ENCODE measurements at regions not wholly inside any gene's neighbourhood (a gene's known extent, or its start where the extent isn't known, plus 50 kb on each side); places are given as distances from the start of the nearest gene placed in this dataset.

- Histone ChIP-seq H3K27ac (ENCODE audit: control insufficient read depth, insufficient read depth, low read length) (no peak overlapping the region), H4K20me1 (ENCODE audit: control insufficient read depth, extremely low read depth, insufficient read depth, low read length) (no peaks in the 10 kb centered on the region), H3K36me3 (ENCODE audit: control insufficient read depth in 2 of 2, extremely low read depth in 1 of 2, insufficient read depth in 2 of 2, low read length in 2 of 2) (no peaks in the 10 kb centered on the region), H2AFZ (ENCODE audit: control insufficient read depth, low read length) (no peak overlapping the region), H3K4me1 (ENCODE audit: control insufficient read depth, extremely low read depth, insufficient read depth, low read length) (no peaks in the 10 kb centered on the region), H3K27me3 (ENCODE audit: control insufficient read depth, extremely low read depth, insufficient read depth, low read length) (no peaks in the 10 kb centered on the region), H3K79me2 (ENCODE audit: control insufficient read depth, insufficient read depth, low read length) (no peaks in the 10 kb centered on the region), H3K9ac (ENCODE audit: control insufficient read depth, extremely low read depth, insufficient read depth, low read length) (no peak overlapping the region), H3K4me2 (ENCODE audit: control insufficient read depth, extremely low read depth, insufficient read depth, low read depth, low read length) (no peak overlapping the region), H3K9me3 (ENCODE audit: control insufficient read depth, low read depth, low read length) (no peaks in the 10 kb centered on the region), H3K4me3 (ENCODE audit: control insufficient read depth in 2 of 3, extremely low read depth in 1 of 3, insufficient read depth in 2 of 3, low read depth in 1 of 3, low read length in 3 of 3) (no peak overlapping the region), H3K9me1 (ENCODE audit: control insufficient read depth, extremely low read depth, insufficient read depth, low read length) (no peaks in the 10 kb centered on the region)
- dilution Hi-C loops (cut with MboI; ENCODE audit: extremely low pct_ligation_motif_present, low sequenced_read_pairs) = no loop called here
- TF ChIP-seq CTCF (optimal IDR thresholded peaks at IDR 0.05 in 1 of 3, IDR thresholded peaks at IDR 0.05 in 1 of 3, conservative IDR thresholded peaks at IDR 0.05 in 1 of 3; ENCODE audit: extremely low read depth in 1 of 3, insufficient read depth in 2 of 3, low read length in 3 of 3) = no peak
- no peak for TF ChIP-seq EZH2 (IDR thresholded peaks at IDR 0.05; ENCODE audit: low read length)
- DNase-seq (ENCODE audit: low read depth, low spot score) (no peak), FAIRE-seq (no peak)
Observed at GRCh38 chr5:103953601-103954382, 391.2 kb upstream of the NUDT12 start.

DNA sequence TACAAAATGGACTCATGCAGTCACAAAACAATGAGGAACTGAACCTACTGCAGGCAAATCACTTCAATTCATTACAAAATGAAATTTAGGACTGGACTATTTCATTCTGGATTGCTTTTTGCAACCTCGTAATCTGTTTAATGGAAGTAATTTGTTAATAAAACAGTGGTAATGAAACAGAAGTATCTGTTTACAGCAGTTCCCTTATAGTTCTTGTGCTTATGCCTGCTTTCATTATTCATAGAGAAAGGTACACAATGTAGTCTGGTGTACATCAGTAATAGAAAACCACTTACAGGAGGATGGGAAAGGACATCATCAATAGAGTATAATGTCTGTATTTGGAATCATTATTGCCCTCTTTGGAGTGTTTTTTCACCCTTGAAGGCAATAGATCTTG is 389.2 kb upstream of the NUDT12 start:
- Histone ChIP-seq H2AFZ (ENCODE audit: control insufficient read depth, low read length) (no peak overlapping the region), H3K4me2 (ENCODE audit: control insufficient read depth, extremely low read depth, insufficient read depth, low read depth, low read length) (no peak overlapping the region), H3K9me1 (ENCODE audit: control insufficient read depth, extremely low read depth, insufficient read depth, low read length) (no peaks in the 10 kb centered on the region), H3K9ac (ENCODE audit: control insufficient read depth, extremely low read depth, insufficient read depth, low read length) (no peak overlapping the region), H4K20me1 (ENCODE audit: control insufficient read depth, extremely low read depth, insufficient read depth, low read length) (no peaks in the 10 kb centered on the region), H3K9me3 (ENCODE audit: control insufficient read depth, low read depth, low read length) (no peaks in the 10 kb centered on the region), H3K4me3 (ENCODE audit: control insufficient read depth in 2 of 3, extremely low read depth in 1 of 3, insufficient read depth in 2 of 3, low read depth in 1 of 3, low read length in 3 of 3) (no peak overlapping the region), H3K36me3 (ENCODE audit: control insufficient read depth in 2 of 2, extremely low read depth in 1 of 2, insufficient read depth in 2 of 2, low read length in 2 of 2) (no peaks in the 10 kb centered on the region), H3K27me3 (ENCODE audit: control insufficient read depth, extremely low read depth, insufficient read depth, low read length) (no peaks in the 10 kb centered on the region), H3K79me2 (ENCODE audit: control insufficient read depth, insufficient read depth, low read length) (no peaks in the 10 kb centered on the region), H3K4me1 (ENCODE audit: control insufficient read depth, extremely low read depth, insufficient read depth, low read length) (no peaks in the 10 kb centered on the region), H3K27ac (ENCODE audit: control insufficient read depth, insufficient read depth, low read length) (no peak overlapping the region)
- FAIRE-seq = no peak
- TF ChIP-seq EZH2 (IDR thresholded peaks at IDR 0.05; ENCODE audit: low read length) (no peak), CTCF (optimal IDR thresholded peaks at IDR 0.05 in 1 of 3, IDR thresholded peaks at IDR 0.05 in 1 of 3, conservative IDR thresholded peaks at IDR 0.05 in 1 of 3; ENCODE audit: extremely low read depth in 1 of 3, insufficient read depth in 2 of 3, low read length in 3 of 3) (no peak)
- dilution Hi-C loops (cut with MboI; ENCODE audit: extremely low pct_ligation_motif_present, low sequenced_read_pairs) = no loop called here
- no peak for DNase-seq (ENCODE audit: low read depth, low spot score)
